ENCODE measurements at regions not wholly inside any gene's neighbourhood (a gene's known extent, or its start where the extent isn't known, plus 50 kb on each side); places are given as distances from the start of the nearest gene placed in this dataset.

DNA sequence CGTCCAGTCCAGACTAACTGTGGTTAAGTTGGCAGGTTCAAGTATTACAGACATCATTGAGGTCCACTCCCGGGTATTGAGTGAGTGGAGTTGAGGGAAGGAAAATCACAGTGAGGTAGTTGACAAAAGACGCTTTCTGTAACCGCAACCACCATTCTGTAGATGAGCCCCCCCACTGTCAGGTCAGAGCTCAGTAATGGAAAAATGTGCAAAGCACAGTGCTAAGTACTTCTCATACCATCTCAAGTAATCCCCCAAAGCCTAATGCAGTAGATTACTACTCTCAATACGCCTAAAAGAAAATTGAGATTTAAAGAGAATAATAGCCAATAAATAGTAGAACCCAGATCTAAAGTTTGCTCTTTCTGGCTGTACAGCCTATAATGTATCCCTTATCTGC lies 522.8 kb downstream of the LMO4 start:
- TF ChIP-seq, protein P1, sequence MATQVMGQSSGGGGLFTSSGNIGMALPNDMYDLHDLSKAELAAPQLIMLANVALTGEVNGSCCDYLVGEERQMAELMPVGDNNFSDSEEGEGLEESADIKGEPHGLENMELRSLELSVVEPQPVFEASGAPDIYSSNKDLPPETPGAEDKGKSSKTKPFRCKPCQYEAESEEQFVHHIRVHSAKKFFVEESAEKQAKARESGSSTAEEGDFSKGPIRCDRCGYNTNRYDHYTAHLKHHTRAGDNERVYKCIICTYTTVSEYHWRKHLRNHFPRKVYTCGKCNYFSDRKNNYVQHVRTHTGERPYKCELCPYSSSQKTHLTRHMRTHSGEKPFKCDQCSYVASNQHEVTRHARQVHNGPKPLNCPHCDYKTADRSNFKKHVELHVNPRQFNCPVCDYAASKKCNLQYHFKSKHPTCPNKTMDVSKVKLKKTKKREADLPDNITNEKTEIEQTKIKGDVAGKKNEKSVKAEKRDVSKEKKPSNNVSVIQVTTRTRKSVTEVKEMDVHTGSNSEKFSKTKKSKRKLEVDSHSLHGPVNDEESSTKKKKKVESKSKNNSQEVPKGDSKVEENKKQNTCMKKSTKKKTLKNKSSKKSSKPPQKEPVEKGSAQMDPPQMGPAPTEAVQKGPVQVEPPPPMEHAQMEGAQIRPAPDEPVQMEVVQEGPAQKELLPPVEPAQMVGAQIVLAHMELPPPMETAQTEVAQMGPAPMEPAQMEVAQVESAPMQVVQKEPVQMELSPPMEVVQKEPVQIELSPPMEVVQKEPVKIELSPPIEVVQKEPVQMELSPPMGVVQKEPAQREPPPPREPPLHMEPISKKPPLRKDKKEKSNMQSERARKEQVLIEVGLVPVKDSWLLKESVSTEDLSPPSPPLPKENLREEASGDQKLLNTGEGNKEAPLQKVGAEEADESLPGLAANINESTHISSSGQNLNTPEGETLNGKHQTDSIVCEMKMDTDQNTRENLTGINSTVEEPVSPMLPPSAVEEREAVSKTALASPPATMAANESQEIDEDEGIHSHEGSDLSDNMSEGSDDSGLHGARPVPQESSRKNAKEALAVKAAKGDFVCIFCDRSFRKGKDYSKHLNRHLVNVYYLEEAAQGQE (IDR thresholded peaks at IDR 0.05; ENCODE audit: insufficient read depth in 1 of 2, low read depth in 2 of 2, low read length in 1 of 2), result no peak
- no peak for TF ChIP-seq POLR2AphosphoS5 (IDR thresholded peaks at IDR 0.05; ENCODE audit: low read depth, low read length)

Measured in Panc1 (cell line).